ENCODE measurements at regions not wholly inside any gene's neighbourhood (a gene's known extent, or its start where the extent isn't known, plus 50 kb on each side); places are given as distances from the start of the nearest gene placed in this dataset.
A peak's percentile ranks its signal among the peaks of the same experiment; 100 is the strongest.

DNA sequence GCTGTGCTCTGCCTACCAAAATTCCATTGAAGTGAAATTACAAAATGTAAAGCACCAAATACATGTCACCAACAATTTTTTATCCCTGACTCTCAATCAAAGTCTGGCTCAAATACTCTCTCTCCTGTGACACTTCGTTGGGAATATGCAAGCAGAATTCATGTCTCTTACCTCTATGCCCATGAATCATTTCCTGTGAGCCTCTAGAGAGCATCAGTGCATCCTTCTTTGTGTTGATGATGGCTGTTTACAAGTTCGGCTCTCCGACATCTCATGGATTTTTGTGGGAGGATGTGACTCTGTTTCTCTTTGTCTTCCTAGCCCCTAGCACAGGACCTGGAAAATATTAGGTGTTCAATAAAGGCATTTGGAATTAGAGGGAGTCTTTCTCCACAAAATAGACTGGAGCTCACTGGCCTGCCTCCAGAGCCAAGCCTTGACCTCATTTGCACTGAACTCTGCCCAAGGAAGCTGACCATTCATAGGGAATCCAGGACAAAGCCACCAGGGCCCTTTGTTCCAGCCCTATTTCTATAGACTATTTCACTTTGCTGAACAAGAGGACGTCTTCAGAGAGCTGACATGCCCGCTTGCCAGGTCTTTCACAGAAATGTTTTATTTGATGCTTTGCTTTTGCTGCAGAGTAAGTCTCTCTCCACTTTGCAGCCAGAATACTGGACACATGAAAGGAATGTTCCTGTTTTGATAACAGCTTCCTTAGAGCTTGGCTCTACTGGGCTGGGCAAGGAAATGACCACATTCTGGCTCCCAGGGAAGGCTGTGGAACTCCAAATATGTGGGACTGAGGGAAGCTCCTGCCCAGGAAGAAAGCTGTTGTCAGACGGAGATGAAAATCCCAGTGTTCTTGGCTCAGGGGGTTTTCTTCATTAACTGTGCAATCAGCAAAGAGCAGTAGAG, 194.5 kb upstream of the CDYL start:
- Histone ChIP-seq H3K9me3 (peaks cover 0 to 4% (median 0%) of the 10 kb centered on the region in 4 donors), H3K36me3 (no peaks in the 10 kb centered on the region), H3K4me3 (no peak overlapping the region), H3K27me3 (no peaks in the 10 kb centered on the region), H3K27ac (peak overlapping the region in 3 of 4 donors; percentile 45 to 64 (median 55)), H3K4me1 (peaks cover 0 to 39% (median 26%) of the 10 kb centered on the region in 4 donors)
- DNase-seq = no peak
- TF ChIP-seq POLR2AphosphoS5 (IDR thresholded peaks at IDR 0.05) (no peak), EP300 (IDR thresholded peaks at IDR 0.05) (no peak), POLR2A (IDR thresholded peaks at IDR 0.05) (no peak), CTCF (IDR thresholded peaks at IDR 0.05) (no peak)
- intact Hi-C loops (cut with DNase I) = no loop called here
- 77 to 83% methylated on average over 6 of the region's 6 CpGs for WGBS, 2 donors

DNA sequence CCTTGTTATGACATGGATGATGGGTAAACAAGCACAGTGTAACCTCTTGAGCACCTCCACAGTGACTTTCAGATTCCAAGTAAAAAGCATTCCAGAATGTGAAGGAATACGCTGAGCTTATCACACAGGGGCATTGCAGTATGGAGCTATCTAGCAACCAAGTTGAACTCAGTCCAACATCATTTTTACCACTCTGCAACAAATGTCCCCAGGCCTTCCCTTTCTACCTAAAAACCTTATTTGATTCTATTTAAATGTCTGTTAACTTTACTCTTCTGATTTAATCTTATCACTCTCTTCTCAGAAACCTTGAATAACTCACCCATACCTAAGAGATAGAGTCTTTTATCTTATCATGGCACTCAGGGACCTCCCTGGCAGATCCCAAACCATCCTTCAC, 195.8 kb upstream of the CDYL start:
- Histone ChIP-seq H3K4me3 (no peak overlapping the region), H3K36me3 (no peaks in the 10 kb centered on the region), H3K27me3 (no peaks in the 10 kb centered on the region), H3K27ac (no peak overlapping the region), H3K4me1 (peaks cover 0 to 28% (median 17%) of the 10 kb centered on the region in 4 donors), H3K9me3 (peaks cover 0 to 4% (median 0%) of the 10 kb centered on the region in 4 donors)
- intact Hi-C loops (cut with DNase I) = no loop called here
- 88 to 93% methylated on average over 1 of the region's 1 CpG for WGBS, 2 donors
- TF ChIP-seq POLR2AphosphoS5 (IDR thresholded peaks at IDR 0.05) = no peak
- TF ChIP-seq POLR2A (IDR thresholded peaks at IDR 0.05) = no peak
- no peak for TF ChIP-seq CTCF (IDR thresholded peaks at IDR 0.05)
- TF ChIP-seq EP300 (IDR thresholded peaks at IDR 0.05) = no peak
- no peak for DNase-seq

GRCh38 chr6:4577406-4577805, 198.8 kb upstream of the CDYL start:
- TF ChIP-seq CTCF (IDR thresholded peaks at IDR 0.05) = no peak
- peak; percentile 45 to 77 (median 70) for TF ChIP-seq POLR2AphosphoS5 (IDR thresholded peaks at IDR 0.05)
- TF ChIP-seq EP300 (IDR thresholded peaks at IDR 0.05) = peak in 2 of 4 donors; percentile 71 to 74
- peak overlapping the region; percentile 3 to 59 (median 56) for H3K27ac ChIP-seq
- peaks cover 0 to 4% (median 0%) of the 10 kb centered on the region in 4 donors for H3K9me3 ChIP-seq
- intact Hi-C loops (cut with DNase I) = loop anchor here (5.0 kb wide), 1 partner anchor 225 kb away; no protein-coding TSS in a partner anchor
- H3K36me3 ChIP-seq = no peaks in the 10 kb centered on the region
- DNase-seq = no peak
- WGBS, 2 donors = 19 to 59% methylated on average over 2 of the region's 2 CpGs
- H3K4me1 ChIP-seq = peaks cover 0 to 20% (median 16%) of the 10 kb centered on the region in 4 donors
- H3K27me3 ChIP-seq = no peaks in the 10 kb centered on the region
- H3K4me3 ChIP-seq = no peak overlapping the region

DNA sequence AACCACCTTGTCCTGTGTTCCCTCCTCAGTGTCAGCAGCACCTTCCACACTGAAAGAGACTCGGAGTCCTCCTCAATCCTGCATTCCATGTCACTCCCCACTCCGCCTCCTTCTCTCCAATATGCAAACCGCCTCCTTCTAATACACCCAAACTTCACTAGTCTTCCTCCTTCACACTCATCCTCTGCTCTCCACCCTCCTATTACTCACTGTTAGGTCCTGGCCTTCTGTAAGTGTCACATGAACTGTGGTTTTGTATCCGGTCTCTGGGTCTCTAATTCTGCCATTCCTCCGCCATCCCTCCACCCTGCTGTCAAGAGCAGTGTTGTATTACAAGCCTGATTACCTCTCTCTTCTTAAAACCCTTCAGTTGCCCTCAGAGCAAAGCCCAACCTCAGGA, 200.5 kb upstream of the CDYL start:
- peaks cover 0 to 13% (median 12%) of the 10 kb centered on the region in 4 donors for H3K4me1 ChIP-seq
- H3K36me3 ChIP-seq = no peaks in the 10 kb centered on the region
- no peak for DNase-seq
- TF ChIP-seq CTCF (IDR thresholded peaks at IDR 0.05) = no peak
- TF ChIP-seq POLR2A (IDR thresholded peaks at IDR 0.05) = no peak
- TF ChIP-seq POLR2AphosphoS5 (IDR thresholded peaks at IDR 0.05) = no peak
- TF ChIP-seq EP300 (IDR thresholded peaks at IDR 0.05) = no peak
- intact Hi-C loops (cut with DNase I) = loop anchor here (5.0 kb wide), 1 partner anchor 223 kb away; no protein-coding TSS in a partner anchor
- no peaks in the 10 kb centered on the region for H3K27me3 ChIP-seq
- H3K9me3 ChIP-seq = peaks cover 0 to 2% (median 0%) of the 10 kb centered on the region in 4 donors
- H3K27ac ChIP-seq = no peak overlapping the region
- no peak overlapping the region for H3K4me3 ChIP-seq
- 91 to 94% methylated on average over 5 of the region's 5 CpGs for WGBS, 2 donors

Measured in sigmoid colon (tissue), 6 donors.